ENCODE measurements at regions not wholly inside any gene's neighbourhood (a gene's known extent, or its start where the extent isn't known, plus 50 kb on each side); places are given as distances from the start of the nearest gene placed in this dataset.

DNA sequence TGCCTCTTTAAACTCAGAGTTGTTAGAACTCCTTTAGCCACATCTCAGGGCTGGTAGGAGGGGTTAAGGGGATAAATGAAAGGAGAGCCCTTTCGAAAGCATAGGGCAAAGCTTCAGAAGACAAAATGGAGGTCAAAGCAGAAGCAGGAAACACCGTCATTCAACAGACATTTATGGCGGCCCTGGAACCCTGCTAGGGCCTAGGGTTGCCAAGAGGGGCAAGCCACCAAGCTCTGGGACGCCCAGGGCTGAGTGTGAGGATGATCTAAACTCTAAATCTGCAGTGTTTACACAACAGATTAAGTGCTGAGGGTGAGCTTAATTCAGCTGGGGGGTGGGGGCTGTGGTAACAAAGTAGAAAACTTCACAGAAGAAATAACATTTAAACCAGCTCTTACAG lies 79.0 kb upstream of the NFE2L3 start:
- FAIRE-seq (no peak), DNase-seq (ENCODE audit: low read depth in 1 of 2, low spot score in 1 of 2) (no peak), ATAC-seq (no peak)
- Histone ChIP-seq H3K27ac (no peak overlapping the region), H3K4me1 (no peaks in the 10 kb centered on the region), H3K4me2 (no peak overlapping the region), H3K4me3 (no peak overlapping the region), H3K9me3 (no peaks in the 10 kb centered on the region)
- ChIA-PET POLR2A (no interaction called here), CTCF (interaction anchor here (0.9 to 1.3 kb wide), 3 partner anchors 15 to 297 kb away, joined by 3 read pairs; no protein-coding TSS in a partner anchor)
- TF ChIP-seq, protein P1, sequence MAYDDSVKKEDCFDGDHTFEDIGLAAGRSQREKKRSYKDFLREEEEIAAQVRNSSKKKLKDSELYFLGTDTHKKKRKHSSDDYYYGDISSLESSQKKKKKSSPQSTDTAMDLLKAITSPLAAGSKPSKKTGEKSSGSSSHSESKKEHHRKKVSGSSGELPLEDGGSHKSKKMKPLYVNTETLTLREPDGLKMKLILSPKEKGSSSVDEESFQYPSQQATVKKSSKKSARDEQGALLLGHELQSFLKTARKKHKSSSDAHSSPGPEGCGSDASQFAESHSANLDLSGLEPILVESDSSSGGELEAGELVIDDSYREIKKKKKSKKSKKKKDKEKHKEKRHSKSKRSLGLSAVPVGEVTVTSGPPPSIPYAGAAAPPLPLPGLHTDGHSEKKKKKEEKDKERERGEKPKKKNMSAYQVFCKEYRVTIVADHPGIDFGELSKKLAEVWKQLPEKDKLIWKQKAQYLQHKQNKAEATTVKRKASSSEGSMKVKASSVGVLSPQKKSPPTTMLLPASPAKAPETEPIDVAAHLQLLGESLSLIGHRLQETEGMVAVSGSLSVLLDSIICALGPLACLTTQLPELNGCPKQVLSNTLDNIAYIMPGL (CRISPR knock-in tag; IDR thresholded peaks at IDR 0.05; ENCODE audit: borderline replicate concordance) = no peak
- TF ChIP-seq, protein P2, sequence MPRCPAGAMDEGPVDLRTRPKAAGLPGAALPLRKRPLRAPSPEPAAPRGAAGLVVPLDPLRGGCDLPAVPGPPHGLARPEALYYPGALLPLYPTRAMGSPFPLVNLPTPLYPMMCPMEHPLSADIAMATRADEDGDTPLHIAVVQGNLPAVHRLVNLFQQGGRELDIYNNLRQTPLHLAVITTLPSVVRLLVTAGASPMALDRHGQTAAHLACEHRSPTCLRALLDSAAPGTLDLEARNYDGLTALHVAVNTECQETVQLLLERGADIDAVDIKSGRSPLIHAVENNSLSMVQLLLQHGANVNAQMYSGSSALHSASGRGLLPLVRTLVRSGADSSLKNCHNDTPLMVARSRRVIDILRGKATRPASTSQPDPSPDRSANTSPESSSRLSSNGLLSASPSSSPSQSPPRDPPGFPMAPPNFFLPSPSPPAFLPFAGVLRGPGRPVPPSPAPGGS (IDR thresholded peaks at IDR 0.05) = no peak
- TF ChIP-seq SREBF2 (IDR thresholded peaks at IDR 0.05) (no peak), EHF (CRISPR knock-in tag; IDR thresholded peaks at IDR 0.05) (no peak), ZC3H11A (IDR thresholded peaks at IDR 0.05) (no peak), POLR2AphosphoS2 (conservative IDR thresholded peaks at IDR 0.05; ENCODE audit: low read length) (no peak), KDM5A (IDR thresholded peaks at IDR 0.05) (no peak)
- TF ChIP-seq, protein P3, sequence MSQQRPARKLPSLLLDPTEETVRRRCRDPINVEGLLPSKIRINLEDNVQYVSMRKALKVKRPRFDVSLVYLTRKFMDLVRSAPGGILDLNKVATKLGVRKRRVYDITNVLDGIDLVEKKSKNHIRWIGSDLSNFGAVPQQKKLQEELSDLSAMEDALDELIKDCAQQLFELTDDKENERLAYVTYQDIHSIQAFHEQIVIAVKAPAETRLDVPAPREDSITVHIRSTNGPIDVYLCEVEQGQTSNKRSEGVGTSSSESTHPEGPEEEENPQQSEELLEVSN (IDR thresholded peaks at IDR 0.05; ENCODE audit: borderline replicate concordance, low read depth) = no peak
- 40% methylated on average over 4 of the region's 4 CpGs for WGBS (ENCODE audit: missing lambda C conversion rate)

DNA sequence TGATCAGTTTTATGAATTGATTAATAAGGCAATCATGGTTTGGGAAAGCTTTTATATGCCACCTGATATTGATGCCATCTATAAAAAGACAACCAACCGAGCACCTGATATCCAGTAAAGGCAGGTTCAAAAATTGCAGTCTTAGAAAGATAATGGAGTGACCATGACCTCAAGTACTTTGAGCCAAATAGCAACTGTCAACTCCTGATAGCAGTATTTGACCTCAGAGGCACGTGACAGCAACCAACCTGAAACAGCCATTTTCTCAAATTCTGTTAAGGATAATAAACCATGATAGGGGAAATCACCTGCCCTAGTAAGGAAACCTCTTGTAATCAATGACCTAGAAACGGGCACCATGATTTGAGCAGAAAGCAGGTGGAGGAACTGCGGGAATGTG lies 77.1 kb upstream of the NFE2L3 start:
- ChIA-PET POLR2A (no interaction called here), CTCF (interaction anchor here (1.1 kb wide), 1 partner anchor 9 kb away, joined by 3 read pairs; no protein-coding TSS in a partner anchor)
- Histone ChIP-seq H3K27ac (no peak overlapping the region), H3K4me2 (no peak overlapping the region), H3K4me3 (no peak overlapping the region), H3K9me3 (no peaks in the 10 kb centered on the region), H3K4me1 (peaks cover 6% of the 10 kb centered on the region; the same call in 1 of the 3 replicates)
- TF ChIP-seq, protein P4, sequence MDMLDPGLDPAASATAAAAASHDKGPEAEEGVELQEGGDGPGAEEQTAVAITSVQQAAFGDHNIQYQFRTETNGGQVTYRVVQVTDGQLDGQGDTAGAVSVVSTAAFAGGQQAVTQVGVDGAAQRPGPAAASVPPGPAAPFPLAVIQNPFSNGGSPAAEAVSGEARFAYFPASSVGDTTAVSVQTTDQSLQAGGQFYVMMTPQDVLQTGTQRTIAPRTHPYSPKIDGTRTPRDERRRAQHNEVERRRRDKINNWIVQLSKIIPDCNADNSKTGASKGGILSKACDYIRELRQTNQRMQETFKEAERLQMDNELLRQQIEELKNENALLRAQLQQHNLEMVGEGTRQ (IDR thresholded peaks at IDR 0.05) = no peak
- TF ChIP-seq TFCP2L1 (CRISPR knock-in tag; IDR thresholded peaks at IDR 0.05) (no peak), KDM1A (IDR thresholded peaks at IDR 0.05; ENCODE audit: low read depth) (no peak), MYC (IDR thresholded peaks at IDR 0.05; ENCODE audit: borderline replicate concordance, low read length) (no peak), JUNB (IDR thresholded peaks at IDR 0.05) (no peak), NFE2L2 (conservative IDR thresholded peaks at IDR 0.05; ENCODE audit: low read length) (no peak), GATA3 (IDR thresholded peaks at IDR 0.05; ENCODE audit: borderline replicate concordance) (no peak), RFX5 (IDR thresholded peaks at IDR 0.05) (no peak), SREBF2 (IDR thresholded peaks at IDR 0.05) (no peak), ZSCAN20 (CRISPR knock-in tag; IDR thresholded peaks at IDR 0.05) (no peak), PHF8 (IDR thresholded peaks at IDR 0.05; ENCODE audit: borderline replicate concordance, low read depth) (no peak)
- no peak for DNase-seq (ENCODE audit: low read depth in 1 of 2, low spot score in 1 of 2)
- no peak for FAIRE-seq
- ATAC-seq = no peak
- 12% methylated on average over 4 of the region's 4 CpGs for WGBS (ENCODE audit: missing lambda C conversion rate)

DNA sequence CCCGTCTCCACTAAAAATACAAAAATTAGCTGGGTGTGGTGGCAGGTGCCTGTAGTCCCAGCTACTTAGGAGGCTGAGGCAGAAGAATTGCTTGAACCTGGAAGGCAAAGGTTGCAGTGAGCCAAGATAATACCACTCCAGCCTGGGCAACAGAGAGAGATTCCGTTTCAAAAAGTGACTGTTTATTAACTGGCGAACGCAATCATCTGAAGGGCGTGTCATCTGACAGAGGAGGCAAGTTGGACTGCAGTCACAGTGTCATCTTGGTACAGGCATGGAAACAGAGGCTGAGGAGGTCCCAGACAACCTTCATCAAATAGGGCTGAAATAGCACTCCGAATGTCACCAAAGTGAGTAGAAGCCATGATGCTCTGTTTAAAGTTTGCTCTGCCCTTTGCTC lies 75.3 kb upstream of the NFE2L3 start:
- no peak overlapping the region for H3K4me3 ChIP-seq
- H3K4me2 ChIP-seq = no peak overlapping the region
- no peak overlapping the region for H3K27ac ChIP-seq
- TF ChIP-seq, protein P2 (IDR thresholded peaks at IDR 0.05) = no peak
- TF ChIP-seq, protein P5, sequence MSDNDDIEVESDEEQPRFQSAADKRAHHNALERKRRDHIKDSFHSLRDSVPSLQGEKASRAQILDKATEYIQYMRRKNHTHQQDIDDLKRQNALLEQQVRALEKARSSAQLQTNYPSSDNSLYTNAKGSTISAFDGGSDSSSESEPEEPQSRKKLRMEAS (IDR thresholded peaks at IDR 0.05) = no peak
- TF ChIP-seq CBX8 (IDR thresholded peaks at IDR 0.05) (no peak), CHD4 (IDR thresholded peaks at IDR 0.05; ENCODE audit: borderline replicate concordance) (no peak), ESRRA (IDR thresholded peaks at IDR 0.05; ENCODE audit: borderline replicate concordance, low read length) (no peak), RCOR1 (IDR thresholded peaks at IDR 0.05; ENCODE audit: low read depth, low read length) (no peak), SMC3 (IDR thresholded peaks at IDR 0.05) (no peak), NFE2L2 (conservative IDR thresholded peaks at IDR 0.05; ENCODE audit: low read length) (no peak), ZC3H11A (IDR thresholded peaks at IDR 0.05) (no peak), KDM1A (IDR thresholded peaks at IDR 0.05; ENCODE audit: low read depth) (no peak), EP300 (IDR thresholded peaks at IDR 0.05) (no peak), HOXB5 (CRISPR knock-in tag; IDR thresholded peaks at IDR 0.05) (no peak), ZSCAN20 (CRISPR knock-in tag; IDR thresholded peaks at IDR 0.05) (no peak), RARB (CRISPR knock-in tag; IDR thresholded peaks at IDR 0.05) (no peak)
- TF ChIP-seq, protein P6, sequence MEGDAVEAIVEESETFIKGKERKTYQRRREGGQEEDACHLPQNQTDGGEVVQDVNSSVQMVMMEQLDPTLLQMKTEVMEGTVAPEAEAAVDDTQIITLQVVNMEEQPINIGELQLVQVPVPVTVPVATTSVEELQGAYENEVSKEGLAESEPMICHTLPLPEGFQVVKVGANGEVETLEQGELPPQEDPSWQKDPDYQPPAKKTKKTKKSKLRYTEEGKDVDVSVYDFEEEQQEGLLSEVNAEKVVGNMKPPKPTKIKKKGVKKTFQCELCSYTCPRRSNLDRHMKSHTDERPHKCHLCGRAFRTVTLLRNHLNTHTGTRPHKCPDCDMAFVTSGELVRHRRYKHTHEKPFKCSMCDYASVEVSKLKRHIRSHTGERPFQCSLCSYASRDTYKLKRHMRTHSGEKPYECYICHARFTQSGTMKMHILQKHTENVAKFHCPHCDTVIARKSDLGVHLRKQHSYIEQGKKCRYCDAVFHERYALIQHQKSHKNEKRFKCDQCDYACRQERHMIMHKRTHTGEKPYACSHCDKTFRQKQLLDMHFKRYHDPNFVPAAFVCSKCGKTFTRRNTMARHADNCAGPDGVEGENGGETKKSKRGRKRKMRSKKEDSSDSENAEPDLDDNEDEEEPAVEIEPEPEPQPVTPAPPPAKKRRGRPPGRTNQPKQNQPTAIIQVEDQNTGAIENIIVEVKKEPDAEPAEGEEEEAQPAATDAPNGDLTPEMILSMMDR (IDR thresholded peaks at IDR 0.05) = no peak
- H3K9me3 ChIP-seq = no peaks in the 10 kb centered on the region
- ChIA-PET CTCF (interaction anchor here (0.9 to 1.0 kb wide), 2 partner anchors 8 to 14 kb away, joined by 3 to 5 read pairs; no protein-coding TSS in a partner anchor), POLR2A (no interaction called here)
- DNase-seq (ENCODE audit: low read depth in 1 of 2, low spot score in 1 of 2) = no peak
- WGBS (ENCODE audit: missing lambda C conversion rate) = 58% methylated on average over 6 of the region's 6 CpGs
- peaks cover 6% of the 10 kb centered on the region; the same call in 1 of the 3 replicates for H3K4me1 ChIP-seq
- no peak for FAIRE-seq
- ATAC-seq = no peak

All from A549 (cell line).